DOHH2 (cell line): ENCODE measurements at regions not wholly inside any gene's neighbourhood (a gene's known extent, or its start where the extent isn't known, plus 50 kb on each side); places are given as distances from the start of the nearest gene placed in this dataset.

Experiments used
- EZH2phosphoT487 ChIP-seq: fragments of 200-600 bp; sonication (generic); IDR thresholded peaks from 2 replicates; pipeline ENCODE4 v1.6.1; 2017; ENCODE audit warnings: borderline replicate concordance, mild to moderate bottlenecking, antibody characterized with exemption, low read length, moderate library complexity, mixed read lengths
- TF ChIP-seq, protein P1 (sequence below): fragments of 200-600 bp; sonication (generic); IDR thresholded peaks from one replicate; pipeline ENCODE4 v1.5.1; 2014; ENCODE audit warnings: antibody characterized with exemption, mild to moderate bottlenecking, low read depth, low read length; ENCODE audit not compliant: poor library complexity, severe bottlenecking

- TF ChIP-seq, protein P1, sequence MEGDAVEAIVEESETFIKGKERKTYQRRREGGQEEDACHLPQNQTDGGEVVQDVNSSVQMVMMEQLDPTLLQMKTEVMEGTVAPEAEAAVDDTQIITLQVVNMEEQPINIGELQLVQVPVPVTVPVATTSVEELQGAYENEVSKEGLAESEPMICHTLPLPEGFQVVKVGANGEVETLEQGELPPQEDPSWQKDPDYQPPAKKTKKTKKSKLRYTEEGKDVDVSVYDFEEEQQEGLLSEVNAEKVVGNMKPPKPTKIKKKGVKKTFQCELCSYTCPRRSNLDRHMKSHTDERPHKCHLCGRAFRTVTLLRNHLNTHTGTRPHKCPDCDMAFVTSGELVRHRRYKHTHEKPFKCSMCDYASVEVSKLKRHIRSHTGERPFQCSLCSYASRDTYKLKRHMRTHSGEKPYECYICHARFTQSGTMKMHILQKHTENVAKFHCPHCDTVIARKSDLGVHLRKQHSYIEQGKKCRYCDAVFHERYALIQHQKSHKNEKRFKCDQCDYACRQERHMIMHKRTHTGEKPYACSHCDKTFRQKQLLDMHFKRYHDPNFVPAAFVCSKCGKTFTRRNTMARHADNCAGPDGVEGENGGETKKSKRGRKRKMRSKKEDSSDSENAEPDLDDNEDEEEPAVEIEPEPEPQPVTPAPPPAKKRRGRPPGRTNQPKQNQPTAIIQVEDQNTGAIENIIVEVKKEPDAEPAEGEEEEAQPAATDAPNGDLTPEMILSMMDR, result no peak
- TF ChIP-seq EZH2phosphoT487, result no peak
Measured at GRCh38 chr10:123574109-123574698, 92.0 kb upstream of the GPR26 start.
